ENCODE measurements at regions not wholly inside any gene's neighbourhood (a gene's known extent, or its start where the extent isn't known, plus 50 kb on each side); places are given as distances from the start of the nearest gene placed in this dataset.

- H3K4me3 ChIP-seq (ENCODE audit: extremely low read depth in 1 of 4, insufficient read depth in 2 of 4, low read depth in 3 of 4, low read length in 4 of 4): no peak overlapping the region
- H2AFZ ChIP-seq (ENCODE audit: low read length): no peak overlapping the region
- H3K23ac ChIP-seq (ENCODE audit: insufficient read length): no peak overlapping the region
- H3K4ac ChIP-seq (replicated peaks; ENCODE audit: insufficient read length, low read depth, low read length): no peak overlapping the region
- H4K20me1 ChIP-seq (replicated peaks in 1 of 2; ENCODE audit: control insufficient read depth in 1 of 2, insufficient read depth in 2 of 2, low read length in 2 of 2): no peaks in the 10 kb centered on the region
- no peak overlapping the region for H3K4me2 ChIP-seq (ENCODE audit: insufficient read depth in 1 of 2, low read depth in 2 of 2, low read length in 2 of 2)
- no peak overlapping the region for H2AK5ac ChIP-seq (ENCODE audit: low read depth, low read length)
- no peaks in the 10 kb centered on the region for H3K79me2 ChIP-seq (ENCODE audit: control insufficient read depth in 1 of 2, insufficient read depth in 2 of 2, low read length in 2 of 2)
- ChIA-PET POLR2A (ENCODE audit: partially characterized antibody) (no interaction called here), CTCF (ENCODE audit: partially characterized antibody) (no interaction called here)
- H2BK5ac ChIP-seq (ENCODE audit: low read depth, low read length): no peak overlapping the region
- DNase-seq (ENCODE audit: low read depth in 1 of 2, low spot score in 2 of 2) (no peak), FAIRE-seq (no peak)
- no peak overlapping the region for H2BK20ac ChIP-seq (ENCODE audit: low read length)
- H3K27me3 ChIP-seq (replicated peaks in 1 of 4; ENCODE audit: control insufficient read depth in 3 of 4, extremely low read depth in 1 of 4, insufficient read depth in 3 of 4, low read length in 3 of 4): no peaks in the 10 kb centered on the region
- no peak overlapping the region for H2BK120ac ChIP-seq (replicated peaks; ENCODE audit: low read depth, low read length)
- H3K14ac ChIP-seq (ENCODE audit: insufficient read length): no peak overlapping the region
- no peak overlapping the region for H3K27ac ChIP-seq (ENCODE audit: low read depth, low read length)
- no peak overlapping the region for H4K8ac ChIP-seq (ENCODE audit: extremely low read depth, insufficient read depth, low read length)
- H2BK12ac ChIP-seq (ENCODE audit: low read depth, low read length): no peak overlapping the region
- H3K23me2 ChIP-seq (ENCODE audit: low read depth, low read length): no peaks in the 10 kb centered on the region
- H3K36me3 ChIP-seq (ENCODE audit: control insufficient read depth in 2 of 4, insufficient read depth in 4 of 4, low read length in 3 of 4): no peaks in the 10 kb centered on the region
- peaks cover 0 to 3% (median 0%) of the 10 kb centered on the region in 4 experiments; a peak in 3 of 7 replicates for H3K4me1 ChIP-seq (replicated peaks in 1 of 4; ENCODE audit: control insufficient read depth in 3 of 4, insufficient read depth in 4 of 4, low read length in 3 of 4)
- no peak overlapping the region for H4K91ac ChIP-seq (replicated peaks; ENCODE audit: insufficient read length, low read length)
- H3K56ac ChIP-seq (replicated peaks; ENCODE audit: insufficient read length, low read depth, low read length): no peak overlapping the region
- no peak overlapping the region for H4K5ac ChIP-seq (ENCODE audit: insufficient read length, low read depth, low read length)
- no peak overlapping the region for H2BK15ac ChIP-seq (ENCODE audit: low read length)
- no peaks in the 10 kb centered on the region for H3K79me1 ChIP-seq (ENCODE audit: low read depth, low read length)
- no peak overlapping the region for H3K9ac ChIP-seq (replicated peaks in 1 of 4; ENCODE audit: extremely low read depth in 1 of 4, low read depth in 3 of 4, low read length in 3 of 4)
- H3K9me3 ChIP-seq (ENCODE audit: insufficient read depth in 2 of 2, low read depth in 1 of 2, low read length in 1 of 2): no peaks in the 10 kb centered on the region
- H3K18ac ChIP-seq (ENCODE audit: extremely low read depth, low read length): no peak overlapping the region
- no peak for TF ChIP-seq CHD1 (IDR thresholded peaks at IDR 0.05; ENCODE audit: low read depth, low read length)
- TF ChIP-seq SRF (IDR thresholded peaks at IDR 0.05; ENCODE audit: low read depth, low read length): no peak
- TF ChIP-seq NANOG (IDR thresholded peaks at IDR 0.05; ENCODE audit: insufficient read depth, low read depth, low read length, poor library complexity, severe bottlenecking): no peak
- no peak for TF ChIP-seq HDAC2 (IDR thresholded peaks at IDR 0.05; ENCODE audit: borderline replicate concordance in 1 of 2, low read depth in 2 of 2, low read length in 2 of 2)
- TF ChIP-seq RAD21 (IDR thresholded peaks at IDR 0.05 in 1 of 2, conservative IDR thresholded peaks at IDR 0.05 in 1 of 2; ENCODE audit: low read depth in 2 of 2, low read length in 2 of 2): no peak
- no peak for TF ChIP-seq NRF1 (IDR thresholded peaks at IDR 0.05; ENCODE audit: low read depth, low read length)
- TF ChIP-seq GTF2F1 (IDR thresholded peaks at IDR 0.05; ENCODE audit: borderline replicate concordance, low read depth, low read length): no peak
- TF ChIP-seq BCL11A (IDR thresholded peaks at IDR 0.05; ENCODE audit: low read depth in 2 of 2, low read length in 2 of 2): no peak
- TF ChIP-seq RBBP5 (IDR thresholded peaks at IDR 0.05; ENCODE audit: borderline replicate concordance, low read depth, low read length): no peak
- TF ChIP-seq RFX5 (IDR thresholded peaks at IDR 0.05; ENCODE audit: borderline replicate concordance, low read depth, low read length): no peak
- TF ChIP-seq ATF3 (IDR thresholded peaks at IDR 0.05; ENCODE audit: insufficient read depth, low read depth, low read length): no peak
- TF ChIP-seq JUND (IDR thresholded peaks at IDR 0.05; ENCODE audit: low read length): no peak
- no peak for TF ChIP-seq MAFK (IDR thresholded peaks at IDR 0.05; ENCODE audit: low read depth, low read length)
- no peak for TF ChIP-seq BRCA1 (IDR thresholded peaks at IDR 0.05; ENCODE audit: low read depth, low read length)
- no peak for TF ChIP-seq HDAC6 (IDR thresholded peaks at IDR 0.05; ENCODE audit: low read depth, low read length)
Observed at GRCh38 chr3:54046641-54047214, 75.6 kb upstream of the CACNA2D3 start.

Measured in H1 (cell line).